GM19023 (cell line): ENCODE measurements at regions not wholly inside any gene's neighbourhood (a gene's known extent, or its start where the extent isn't known, plus 50 kb on each side); places are given as distances from the start of the nearest gene placed in this dataset.
"Not testable (repeated sequence)": the region's sequence is repeated elsewhere in the genome, so short reads cannot be mapped to it uniquely, and the experiment has no call there.

Experiments used
- ATAC-seq: cut with Tn5 transposase; IDR thresholded peaks from one replicate; pipeline ENCODE4 v1.9.1; 2021; ENCODE audit warnings: mild to moderate bottlenecking, moderate library complexity; ENCODE audit not compliant: unreplicated experiment

- ATAC-seq, result no peak
These were observed 131.9 kb downstream of the NPR3 start for GRCh38 chr5:32842813-32843530.

- ATAC-seq, result no peak
These were observed 132.4 kb downstream of the NPR3 start for GRCh38 chr5:32843531-32843895.

- no peak for ATAC-seq
These were observed 134.1 kb downstream of the NPR3 start for GRCh38 chr5:32845171-32845570.

GRCh38 chr5:32848120-32848519 is 137.0 kb downstream of the NPR3 start:
- no peak for ATAC-seq

GRCh38 chr5:32848681-32849080 is 137.6 kb downstream of the NPR3 start:
- ATAC-seq, result no peak

GRCh38 chr5:32850817-32851496 is 139.8 kb downstream of the NPR3 start:
- no peak for ATAC-seq

- no peak for ATAC-seq
These were observed 140.5 kb downstream of the NPR3 start for GRCh38 chr5:32851559-32852173.

- ATAC-seq, result no peak
These were observed 141.4 kb downstream of the NPR3 start for GRCh38 chr5:32852535-32852934.

- no peak for ATAC-seq
These were observed 141.9 kb downstream of the NPR3 start for GRCh38 chr5:32852976-32853375.

- no peak for ATAC-seq
These were observed 143.4 kb downstream of the NPR3 start for GRCh38 chr5:32854473-32854872.

GRCh38 chr5:32859211-32859641 is 148.1 kb downstream of the NPR3 start:
- ATAC-seq, result no peak

- ATAC-seq, result no peak
These were observed 154.4 kb downstream of the NPR3 start for GRCh38 chr5:32865475-32865874.

- no peak for ATAC-seq
These were observed 155.0 kb downstream of the NPR3 start for GRCh38 chr5:32866138-32866537.

- no peak for ATAC-seq
These were observed 158.1 kb downstream of the NPR3 start for GRCh38 chr5:32869216-32869615.

GRCh38 chr5:32876791-32877190 is 165.7 kb downstream of the NPR3 start:
- no peak for ATAC-seq

GRCh38 chr5:32879364-32879763 is 168.2 kb downstream of the NPR3 start:
- not testable (repeated sequence) for ATAC-seq

- ATAC-seq, result no peak
These were observed 169.7 kb downstream of the NPR3 start for GRCh38 chr5:32880796-32881195.

- ATAC-seq, result no peak
These were observed 176.3 kb downstream of the NPR3 start for GRCh38 chr5:32887390-32887789.

GRCh38 chr5:32889078-32889477 is 178.0 kb downstream of the NPR3 start:
- no peak for ATAC-seq

- no peak for ATAC-seq
These were observed 192.5 kb downstream of the NPR3 start for GRCh38 chr5:32903613-32904012.

GRCh38 chr5:32908641-32909040 is 197.5 kb downstream of the NPR3 start:
- no peak for ATAC-seq

- ATAC-seq, result no peak
These were observed 198.1 kb downstream of the NPR3 start for GRCh38 chr5:32909207-32909606.
